Activated CD4-positive, alpha-beta T cell treated with anti-CD3 and anti-CD28 coated beads, Interleukin-2, amount 10 ng/mL, durations not matched to agents 7 days and 5 days (primary cell): ENCODE measurements at regions not wholly inside any gene's neighbourhood (a gene's known extent, or its start where the extent isn't known, plus 50 kb on each side); places are given as distances from the start of the nearest gene placed in this dataset.

Source experiments
- CTCF ChIA-PET: fragments of 350-600 bp; sonication (Branson Sonifier 250); formaldehyde crosslinking; loops from one replicate; lab custom pipeline; 2021; ENCODE audit warnings: antibody characterized with exemption; lab: Charles Lee
- POLR2A ChIA-PET: fragments of 350-600 bp; sonication (Branson Sonifier 250); formaldehyde crosslinking; loops from one replicate; lab custom pipeline; 2021; ENCODE audit warnings: antibody characterized with exemption; lab: Charles Lee
- DNase-seq: peaks from one replicate; pipeline ENCODE4 v3.0.0-alpha.2; 2020
- H3K27ac Mint-ChIP-seq: one replicate; pipeline ENCODE4 v1.8.0; 2021; ENCODE audit warnings: mild to moderate bottlenecking, moderate library complexity, mixed read lengths
- H3K27me3 Mint-ChIP-seq: one replicate; pipeline ENCODE4 v1.8.0; 2021; ENCODE audit warnings: mixed read lengths
- H3K36me3 Mint-ChIP-seq: one replicate; pipeline ENCODE4 v1.8.0; 2021; ENCODE audit warnings: low read depth, mixed read lengths
- H3K4me1 Mint-ChIP-seq: one replicate; pipeline ENCODE4 v1.8.0; 2021; ENCODE audit warnings: mixed read lengths
- H3K4me3 Mint-ChIP-seq: one replicate; pipeline ENCODE4 v1.8.0; 2021; ENCODE audit warnings: mild to moderate bottlenecking, moderate library complexity, mixed read lengths
- H3K9me3 Mint-ChIP-seq: one replicate; pipeline ENCODE4 v1.8.0; 2021; ENCODE audit warnings: mixed read lengths

- H3K4me1 Mint-ChIP-seq: peaks cover 15% of the 10 kb centered on the region
Observed at GRCh38 chr10:8211631-8212030, 157.1 kb downstream of the GATA3 start.

GRCh38 chr10:8213735-8214134 lies 159.2 kb downstream of the GATA3 start:
- Mint-ChIP-seq H3K4me1 (peaks cover 26% of the 10 kb centered on the region), H3K4me3 (no peak overlapping the region), H3K27me3 (no peaks in the 10 kb centered on the region), H3K36me3 (peaks cover 7% of the 10 kb centered on the region), H3K27ac (no peak overlapping the region), H3K9me3 (peaks cover 22% of the 10 kb centered on the region)
- no peak for DNase-seq
- ChIA-PET POLR2A (no interaction called here), CTCF (interaction anchor here (0.5 to 1.0 kb wide), 2 partner anchors 11 to 135 kb away, joined by 3 to 6 read pairs; no protein-coding TSS in a partner anchor)

More at GRCh38 chr10:8211631-8212030, 157.1 kb downstream of the GATA3 start:
- H3K4me3 Mint-ChIP-seq: no peak overlapping the region
- ChIA-PET POLR2A (no interaction called here), CTCF (interaction anchor here (1.5 kb wide), 1 partner anchor 13 kb away, joined by 3 read pairs; no protein-coding TSS in a partner anchor)
- peaks cover 33% of the 10 kb centered on the region for H3K9me3 Mint-ChIP-seq
- H3K36me3 Mint-ChIP-seq: peaks cover 7% of the 10 kb centered on the region
- H3K27ac Mint-ChIP-seq: peak overlapping the region; percentile 33
- DNase-seq: no peak
- peaks cover 3% of the 10 kb centered on the region for H3K27me3 Mint-ChIP-seq

- peaks cover 7% of the 10 kb centered on the region for H3K36me3 Mint-ChIP-seq
- DNase-seq: no peak
- no peak overlapping the region for H3K4me3 Mint-ChIP-seq
- no peaks in the 10 kb centered on the region for H3K27me3 Mint-ChIP-seq
- H3K9me3 Mint-ChIP-seq: peaks cover 18% of the 10 kb centered on the region
- CTCF ChIA-PET: no interaction called here
- no peak overlapping the region for H3K27ac Mint-ChIP-seq
- POLR2A ChIA-PET: no interaction called here
- peaks cover 26% of the 10 kb centered on the region for H3K4me1 Mint-ChIP-seq
Observed at GRCh38 chr10:8214587-8214986, 160.1 kb downstream of the GATA3 start.

GRCh38 chr10:8216893-8217292 lies 162.4 kb downstream of the GATA3 start:
- Mint-ChIP-seq H3K36me3 (peaks cover 9% of the 10 kb centered on the region), H3K27ac (no peak overlapping the region), H3K9me3 (peaks cover 19% of the 10 kb centered on the region), H3K4me3 (no peak overlapping the region), H3K27me3 (no peaks in the 10 kb centered on the region), H3K4me1 (peaks cover 26% of the 10 kb centered on the region)
- ChIA-PET CTCF (no interaction called here), POLR2A (no interaction called here)
- no peak for DNase-seq

- CTCF ChIA-PET: no interaction called here
Observed at GRCh38 chr10:8221451-8221850, 167.0 kb downstream of the GATA3 start.

GRCh38 chr10:8224591-8224990 lies 170.1 kb downstream of the GATA3 start:
- peaks cover 20% of the 10 kb centered on the region for H3K4me1 Mint-ChIP-seq
- H3K27me3 Mint-ChIP-seq: no peaks in the 10 kb centered on the region
- H3K9me3 Mint-ChIP-seq: peaks cover 7% of the 10 kb centered on the region
- DNase-seq: no peak
- H3K4me3 Mint-ChIP-seq: no peak overlapping the region
- H3K27ac Mint-ChIP-seq: no peak overlapping the region
- POLR2A ChIA-PET: no interaction called here
- H3K36me3 Mint-ChIP-seq: peaks cover 2% of the 10 kb centered on the region
- CTCF ChIA-PET: interaction anchor here (0.7 to 2.9 kb wide), 3 partner anchors 9 to 14 kb away, joined by 3 to 8 read pairs (median 4); no protein-coding TSS in a partner anchor

More at GRCh38 chr10:8221451-8221850, 167.0 kb downstream of the GATA3 start:
- Mint-ChIP-seq H3K36me3 (peaks cover 2% of the 10 kb centered on the region), H3K4me3 (no peak overlapping the region), H3K4me1 (peaks cover 17% of the 10 kb centered on the region), H3K27me3 (no peaks in the 10 kb centered on the region), H3K9me3 (peaks cover 7% of the 10 kb centered on the region), H3K27ac (no peak overlapping the region)
- no peak for DNase-seq
- POLR2A ChIA-PET: no interaction called here

- peaks cover 25% of the 10 kb centered on the region for H3K4me1 Mint-ChIP-seq
- H3K27me3 Mint-ChIP-seq: no peaks in the 10 kb centered on the region
- H3K36me3 Mint-ChIP-seq: peaks cover 2% of the 10 kb centered on the region
- DNase-seq: no peak
- ChIA-PET POLR2A (no interaction called here), CTCF (interaction anchor here (0.7 to 2.9 kb wide), 3 partner anchors 9 to 14 kb away, joined by 3 to 8 read pairs (median 4); no protein-coding TSS in a partner anchor)
- no peak overlapping the region for H3K4me3 Mint-ChIP-seq
- peaks cover 5% of the 10 kb centered on the region for H3K9me3 Mint-ChIP-seq
- no peak overlapping the region for H3K27ac Mint-ChIP-seq
Observed at GRCh38 chr10:8225187-8225586, 170.7 kb downstream of the GATA3 start.

- DNase-seq: no peak
- peaks cover 41% of the 10 kb centered on the region for H3K4me1 Mint-ChIP-seq
- CTCF ChIA-PET: no interaction called here
Observed at GRCh38 chr10:8227246-8227645, 172.8 kb downstream of the GATA3 start.

GRCh38 chr10:8229153-8229552 lies 174.7 kb downstream of the GATA3 start:
- ChIA-PET CTCF (interaction anchor here (0.6 to 0.7 kb wide), 2 partner anchors 9 to 169 kb away, joined by 3 read pairs; no protein-coding TSS in a partner anchor), POLR2A (no interaction called here)
- peaks cover 41% of the 10 kb centered on the region for H3K4me1 Mint-ChIP-seq
- peak overlapping the region; percentile 74 for H3K27ac Mint-ChIP-seq
- H3K9me3 Mint-ChIP-seq: peaks cover 6% of the 10 kb centered on the region
- no peaks in the 10 kb centered on the region for H3K36me3 Mint-ChIP-seq
- peak; percentile 45 for DNase-seq
- H3K27me3 Mint-ChIP-seq: no peaks in the 10 kb centered on the region
- peak overlapping the region; percentile 12 for H3K4me3 Mint-ChIP-seq

More at GRCh38 chr10:8227246-8227645, 172.8 kb downstream of the GATA3 start:
- POLR2A ChIA-PET: no interaction called here
- Mint-ChIP-seq H3K27me3 (no peaks in the 10 kb centered on the region), H3K9me3 (peaks cover 6% of the 10 kb centered on the region), H3K27ac (no peak overlapping the region), H3K36me3 (no peaks in the 10 kb centered on the region), H3K4me3 (no peak overlapping the region)

- Mint-ChIP-seq H3K36me3 (no peaks in the 10 kb centered on the region), H3K4me3 (no peak overlapping the region), H3K27ac (no peak overlapping the region), H3K9me3 (peaks cover 7% of the 10 kb centered on the region), H3K27me3 (peaks cover 1% of the 10 kb centered on the region), H3K4me1 (peaks cover 40% of the 10 kb centered on the region)
- DNase-seq: no peak
- ChIA-PET POLR2A (no interaction called here), CTCF (interaction anchor here (1.0 kb wide), 1 partner anchor 161 kb away, joined by 5 read pairs; no protein-coding TSS in a partner anchor)
Observed at GRCh38 chr10:8230902-8231301, 176.4 kb downstream of the GATA3 start.

- ChIA-PET POLR2A (no interaction called here), CTCF (interaction anchor here (1.9 kb wide), 1 partner anchor 8 kb away, joined by 8 read pairs; no protein-coding TSS in a partner anchor)
- Mint-ChIP-seq H3K4me3 (no peak overlapping the region), H3K4me1 (peaks cover 53% of the 10 kb centered on the region), H3K36me3 (peaks cover 5% of the 10 kb centered on the region), H3K27me3 (peaks cover 1% of the 10 kb centered on the region), H3K27ac (no peak overlapping the region), H3K9me3 (peaks cover 7% of the 10 kb centered on the region)
- no peak for DNase-seq
Observed at GRCh38 chr10:8233049-8233448, 178.6 kb downstream of the GATA3 start.

GRCh38 chr10:8233832-8234259 lies 179.4 kb downstream of the GATA3 start:
- H3K27ac Mint-ChIP-seq: no peak overlapping the region
- ChIA-PET POLR2A (no interaction called here), CTCF (interaction anchor here (1.9 kb wide), 1 partner anchor 9 kb away, joined by 8 read pairs; no protein-coding TSS in a partner anchor)
- peaks cover 7% of the 10 kb centered on the region for H3K9me3 Mint-ChIP-seq
- no peak overlapping the region for H3K4me3 Mint-ChIP-seq
- DNase-seq: no peak
- peaks cover 5% of the 10 kb centered on the region for H3K36me3 Mint-ChIP-seq
- peaks cover 1% of the 10 kb centered on the region for H3K27me3 Mint-ChIP-seq
- H3K4me1 Mint-ChIP-seq: peaks cover 54% of the 10 kb centered on the region

- no peak for DNase-seq
- Mint-ChIP-seq H3K27ac (no peak overlapping the region), H3K27me3 (peaks cover 1% of the 10 kb centered on the region), H3K4me1 (peaks cover 55% of the 10 kb centered on the region), H3K9me3 (peaks cover 5% of the 10 kb centered on the region), H3K36me3 (peaks cover 7% of the 10 kb centered on the region), H3K4me3 (no peak overlapping the region)
- POLR2A ChIA-PET: no interaction called here
- CTCF ChIA-PET: interaction anchor here (0.6 kb wide), 1 partner anchor 1053 kb away, joined by 3 read pairs; no protein-coding TSS in a partner anchor
Observed at GRCh38 chr10:8235253-8236027, 181.0 kb downstream of the GATA3 start.
